ENCODE measurements at regions not wholly inside any gene's neighbourhood (a gene's known extent, or its start where the extent isn't known, plus 50 kb on each side); places are given as distances from the start of the nearest gene placed in this dataset.

DNA sequence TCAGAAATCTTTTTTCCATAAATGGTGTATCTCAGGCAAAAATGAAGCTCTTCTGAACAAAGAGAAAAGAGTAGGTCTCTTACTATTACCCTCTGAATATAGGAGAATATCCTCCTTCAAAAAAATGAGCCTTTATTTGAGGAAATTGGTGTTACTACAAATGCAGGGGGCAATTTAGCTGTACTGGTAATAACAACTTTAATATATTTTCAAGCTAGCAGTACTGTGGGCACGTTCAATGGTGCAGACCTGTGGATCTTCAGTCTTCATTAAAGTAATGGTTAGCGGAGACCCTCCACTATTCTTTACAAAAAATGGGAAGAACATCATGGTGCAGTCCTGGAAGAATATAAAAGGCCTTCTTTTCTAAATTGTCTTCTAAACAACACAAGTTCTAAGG, 661.3 kb downstream of the TMEM182 start:
- TF ChIP-seq CTCF (IDR thresholded peaks at IDR 0.05; ENCODE audit: insufficient read depth, low read depth, low read length) (no peak), EZH2 (IDR thresholded peaks at IDR 0.05; ENCODE audit: insufficient read depth, low read length) (no peak)

Data from astrocyte (in vitro differentiated cells and primary cell).